Globus pallidus (tissue), 1 donor: ENCODE measurements at regions not wholly inside any gene's neighbourhood (a gene's known extent, or its start where the extent isn't known, plus 50 kb on each side); places are given as distances from the start of the nearest gene placed in this dataset.

Experiments
- DNase-seq: peaks from one replicate; pipeline ENCODE4 v3.0.0-alpha.2; 2015; ENCODE audit warnings: low spot score

DNA sequence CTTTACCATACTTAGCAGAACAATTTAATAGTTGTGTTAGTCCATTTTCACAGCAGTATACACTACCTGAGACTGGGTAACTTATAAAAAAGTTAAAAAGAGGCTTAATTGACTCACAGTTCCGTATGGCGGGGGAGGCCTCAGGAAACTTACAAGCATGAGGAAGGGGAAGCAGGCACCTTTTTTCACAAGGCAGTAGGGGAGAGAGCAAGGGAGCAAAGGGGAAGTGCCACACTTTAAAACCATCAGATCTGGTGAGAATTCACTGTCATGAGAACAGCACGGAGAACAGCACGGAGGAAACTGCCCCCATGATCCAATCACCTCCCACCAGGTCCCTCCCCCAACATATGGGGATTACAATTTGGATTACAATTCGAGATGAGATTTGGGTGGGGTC lies 269.9 kb downstream of the MTRR start:
- no peak for DNase-seq

- DNase-seq, result no peak
Measured at GRCh38 chr5:8150791-8151190, 281.8 kb downstream of the MTRR start.

DNA sequence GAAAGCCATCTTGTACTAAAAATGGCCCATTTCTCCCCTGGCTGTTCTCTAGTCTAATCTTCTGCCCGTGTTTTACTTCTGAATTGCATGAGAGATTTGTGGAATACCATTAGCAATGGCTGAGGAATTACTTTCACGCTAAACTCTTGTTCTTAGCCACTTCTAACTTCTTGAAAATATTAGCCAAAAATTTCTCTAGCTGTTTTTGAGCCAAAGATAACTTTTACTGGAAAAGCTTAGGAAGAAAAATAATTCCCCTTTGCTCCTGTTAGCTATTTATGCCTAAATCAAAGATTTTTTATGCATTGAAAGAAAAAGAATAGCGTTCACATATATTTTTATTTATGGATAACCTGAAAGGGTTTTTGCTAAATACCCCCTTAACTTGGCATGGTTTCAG lies 287.8 kb downstream of the MTRR start:
- DNase-seq, result no peak

DNA sequence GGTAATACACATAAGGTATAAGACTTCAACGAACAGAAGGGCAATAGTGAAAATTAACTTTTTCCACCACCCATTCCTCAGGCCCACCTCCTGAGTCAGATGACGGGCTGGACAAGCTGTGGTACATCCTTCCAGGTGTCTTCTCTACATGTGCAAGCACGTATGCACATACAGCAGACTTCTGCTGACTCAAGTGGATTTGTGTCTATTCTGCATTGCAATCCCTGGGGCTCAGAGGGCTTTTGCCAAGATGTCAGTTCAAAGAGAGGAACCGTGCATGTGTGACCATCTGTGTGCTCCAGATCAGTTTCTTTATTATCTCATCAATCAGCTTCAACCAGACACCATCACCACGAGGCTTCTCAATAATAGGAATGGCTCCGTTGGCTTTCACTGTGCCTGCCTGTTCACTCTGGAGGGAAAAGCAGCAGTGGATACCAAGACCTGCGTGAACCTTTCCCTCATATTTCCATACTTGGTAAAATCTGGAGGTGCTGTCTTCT lies 288.4 kb downstream of the MTRR start:
- no peak for DNase-seq

DNA sequence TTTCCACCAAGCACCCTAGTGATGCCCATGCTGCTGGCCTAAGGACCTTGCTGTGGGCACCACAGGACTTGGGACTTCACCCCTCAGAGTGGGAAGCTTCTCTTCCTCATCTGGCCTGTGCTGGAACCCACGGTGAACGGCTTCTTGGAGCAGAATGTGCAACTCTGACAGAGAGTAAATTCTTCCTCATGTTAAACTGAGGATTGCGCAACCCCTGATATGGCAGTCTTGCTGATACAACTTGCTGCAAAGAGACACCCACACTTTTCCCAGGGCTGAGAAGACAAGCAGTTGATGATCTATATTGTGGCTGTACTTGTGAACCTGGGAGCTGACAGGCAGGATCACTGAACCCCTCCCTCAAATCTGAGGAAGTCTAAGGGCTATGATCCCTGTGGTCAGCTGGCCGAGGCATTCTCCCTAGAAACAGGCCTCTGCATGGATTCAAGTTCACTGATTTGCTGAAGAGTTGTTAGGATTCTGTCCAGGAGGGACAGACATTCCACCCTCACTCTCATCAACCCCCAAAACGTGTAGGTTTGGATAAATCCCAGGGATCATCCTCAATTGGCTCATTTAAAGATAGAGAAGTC lies 307.2 kb downstream of the MTRR start:
- no peak for DNase-seq

DNA sequence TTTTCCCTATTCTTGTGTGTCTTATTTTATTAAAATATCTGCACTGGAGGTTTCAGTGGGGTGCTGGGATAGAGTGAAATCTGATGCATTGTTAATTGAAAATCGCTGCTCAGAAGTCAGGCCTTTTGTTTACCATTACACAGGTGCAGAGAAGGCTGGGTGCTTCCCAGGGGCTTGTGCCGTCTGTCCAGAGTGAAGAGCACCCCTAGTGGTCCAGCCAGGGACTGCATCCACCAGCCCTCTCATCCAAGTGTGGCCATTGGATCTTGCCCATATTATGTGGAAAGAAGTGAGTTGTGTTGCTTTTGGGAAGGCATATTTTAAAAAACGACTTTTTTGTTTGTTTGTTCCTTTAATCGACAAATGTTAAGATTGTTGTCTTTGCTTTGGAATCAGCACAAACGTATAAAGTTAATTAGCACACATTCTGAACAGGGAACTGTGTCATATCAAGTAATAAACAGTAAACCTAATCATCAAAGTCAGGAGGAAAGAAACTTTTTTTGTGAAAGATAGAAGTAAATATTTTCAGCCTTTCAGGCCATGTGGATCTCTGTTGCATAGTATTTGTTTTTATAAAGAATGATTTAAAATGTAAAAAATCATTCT lies 315.6 kb downstream of the MTRR start:
- peak; percentile 15 for DNase-seq

GRCh38 chr5:8185852-8186251 lies 316.9 kb downstream of the MTRR start:
- no peak for DNase-seq

DNA sequence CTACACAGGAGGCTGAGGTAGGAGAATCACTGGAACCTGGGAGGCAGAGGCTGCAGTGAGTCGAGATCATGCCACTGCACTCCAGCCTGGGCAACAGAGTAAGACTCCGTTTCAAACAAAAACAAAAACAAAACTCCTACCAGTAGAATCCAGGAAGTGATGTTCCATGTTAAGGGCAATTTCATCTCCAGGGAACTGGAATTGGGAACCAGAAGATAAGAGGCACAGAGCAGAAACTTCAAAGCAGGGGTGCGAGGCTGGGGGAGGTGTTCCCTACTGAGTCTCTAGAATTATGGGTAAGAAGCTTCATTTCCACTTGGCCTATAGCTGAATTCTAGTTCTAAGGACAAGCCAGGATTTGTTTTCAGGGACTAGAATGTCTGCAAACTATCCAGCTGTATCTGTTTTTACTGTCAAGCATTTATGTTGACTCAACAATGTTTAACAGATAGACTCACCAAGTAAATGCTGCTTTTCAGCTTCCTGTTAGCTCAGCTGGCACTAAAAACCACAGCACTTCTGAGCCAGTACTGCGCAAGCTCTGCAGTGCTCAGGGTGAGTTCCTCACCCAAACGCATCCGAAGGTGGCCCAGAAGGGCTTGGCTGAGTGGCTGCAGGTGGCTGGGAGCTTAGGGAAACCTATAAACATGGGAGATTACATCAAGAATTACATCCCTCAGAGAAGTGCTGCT lies 320.1 kb downstream of the MTRR start:
- DNase-seq, result no peak

DNA sequence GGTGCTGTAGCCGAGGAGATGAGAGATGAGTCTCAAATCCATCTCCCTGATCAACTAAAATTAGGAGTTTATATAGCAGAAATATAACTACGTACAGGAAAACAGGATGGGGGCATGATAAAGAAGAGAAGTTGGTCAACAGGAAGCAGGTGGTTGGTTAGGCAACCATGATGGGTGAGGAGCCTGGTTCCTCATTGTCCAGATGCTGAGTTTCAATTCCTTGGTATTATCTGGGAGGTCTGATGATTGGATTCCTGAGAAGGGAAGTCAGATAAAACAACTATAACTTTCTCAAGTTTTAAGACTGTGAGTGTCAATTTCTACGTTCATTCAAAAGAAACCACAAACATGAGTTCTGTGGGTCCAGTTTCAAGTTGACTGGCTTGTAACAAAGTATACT lies 323.9 kb downstream of the MTRR start:
- DNase-seq, result no peak

DNA sequence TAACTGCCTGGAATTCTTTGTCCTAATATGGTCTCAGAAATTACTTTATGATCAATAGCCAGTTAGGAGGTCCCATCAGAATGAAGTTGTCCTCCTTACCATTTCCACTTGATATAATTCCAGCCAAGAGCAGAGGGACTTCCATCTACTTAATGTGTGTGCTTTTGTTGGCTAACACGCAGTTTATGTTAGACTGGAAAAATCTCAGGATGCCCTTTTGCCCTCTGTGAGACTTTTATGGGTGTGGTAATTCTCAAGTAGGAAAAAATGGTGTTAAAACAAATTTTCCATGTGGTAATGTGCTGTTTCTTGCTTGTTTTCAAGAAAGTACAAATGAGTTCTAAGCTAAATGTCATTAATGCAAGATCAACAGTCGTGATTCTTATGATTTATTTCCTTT lies 327.1 kb downstream of the MTRR start:
- DNase-seq, result no peak

DNA sequence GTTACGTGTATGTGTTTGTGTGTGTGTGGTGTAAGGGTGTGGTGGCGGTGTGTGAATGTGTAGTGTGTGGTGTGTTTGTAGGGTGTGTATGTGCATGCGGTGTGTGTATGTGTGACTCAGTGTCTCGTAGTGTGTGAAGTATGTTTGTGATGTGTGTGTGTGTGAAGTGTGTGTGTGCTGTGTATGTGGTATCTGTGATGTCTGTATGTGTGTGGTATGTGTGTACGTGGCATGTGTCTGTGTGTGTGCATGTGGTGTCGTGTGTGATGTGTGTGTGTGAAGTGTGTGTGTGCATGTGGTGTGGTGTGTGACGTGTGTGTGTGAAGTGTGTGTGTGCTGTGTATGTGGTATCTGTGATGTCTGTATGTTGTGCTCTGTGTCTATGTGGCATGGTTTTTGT lies 339.4 kb downstream of the MTRR start:
- DNase-seq, result no peak

- no peak for DNase-seq
Measured at GRCh38 chr5:8209500-8209899, 340.6 kb downstream of the MTRR start.

DNA sequence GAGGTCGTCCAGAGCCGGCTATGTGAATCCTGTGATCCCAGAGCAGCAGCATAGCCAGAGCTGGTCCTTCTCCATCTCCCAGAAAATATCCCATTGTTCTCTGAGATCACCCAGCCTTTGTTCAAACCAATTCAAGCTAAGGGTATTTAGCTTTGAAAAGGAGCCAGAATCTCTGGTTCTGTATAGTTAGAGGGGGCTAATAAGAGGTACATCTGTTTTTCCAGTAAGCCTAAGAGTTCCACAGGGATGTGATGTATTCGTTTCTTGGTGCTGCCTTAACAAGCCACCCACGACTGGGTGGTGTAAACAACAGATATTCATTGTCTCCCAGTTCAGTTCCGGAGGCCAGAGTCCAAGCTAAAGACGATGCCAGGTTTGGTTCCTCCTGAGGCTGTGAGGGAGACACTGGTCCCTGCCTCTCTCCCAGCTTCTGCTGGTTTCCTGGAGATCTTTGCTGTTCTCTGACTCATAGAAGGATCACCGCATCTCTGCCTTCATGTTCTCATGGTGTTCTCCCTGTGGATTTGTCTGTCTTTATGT lies 344.8 kb downstream of the MTRR start:
- peak; percentile 67 for DNase-seq

DNA sequence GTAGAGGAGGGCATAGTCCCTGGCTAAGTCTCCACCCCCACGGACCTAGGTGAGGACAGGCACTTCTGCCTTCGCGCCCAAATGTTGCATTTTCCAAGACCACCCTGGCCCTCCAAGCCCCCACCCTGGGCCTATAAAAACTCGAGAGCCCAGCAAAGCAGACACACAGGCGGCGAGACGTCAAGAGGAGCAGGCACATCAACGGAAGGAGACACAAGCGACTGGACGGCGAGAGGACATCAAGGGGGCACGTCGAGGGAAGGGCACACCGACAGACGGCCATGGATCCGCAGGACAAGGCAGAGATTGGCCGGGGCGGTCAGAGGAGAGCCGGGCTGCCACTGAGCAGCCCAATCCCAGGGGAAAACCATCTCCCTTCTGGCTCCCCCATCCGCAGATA lies 348.0 kb downstream of the MTRR start:
- no peak for DNase-seq

- DNase-seq, result no peak
Measured at GRCh38 chr5:8226148-8226547, 357.2 kb downstream of the MTRR start.

GRCh38 chr5:8227112-8227511 lies 358.2 kb downstream of the MTRR start:
- DNase-seq, result no peak

DNA sequence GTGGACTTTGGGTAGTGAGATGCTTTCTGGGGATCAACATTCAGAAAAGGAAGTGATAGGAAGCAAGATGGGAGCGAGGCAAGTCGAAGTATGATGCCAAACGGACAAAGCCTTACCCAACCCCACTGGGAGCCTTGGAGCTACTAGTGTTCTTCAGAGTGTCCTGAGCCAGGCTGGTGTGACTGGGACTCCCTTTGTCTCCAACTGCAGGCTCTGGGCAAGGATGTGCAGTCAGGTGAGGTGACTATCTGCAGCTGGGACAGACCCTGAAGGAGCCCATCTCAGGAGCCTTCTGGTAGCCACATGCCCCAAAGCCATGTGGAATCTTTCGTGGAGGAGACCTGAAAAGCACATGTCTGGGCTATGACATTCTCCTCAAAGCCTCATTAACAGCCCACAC lies 360.6 kb downstream of the MTRR start:
- DNase-seq, result no peak

GRCh38 chr5:8230868-8231267 lies 361.9 kb downstream of the MTRR start:
- no peak for DNase-seq

DNA sequence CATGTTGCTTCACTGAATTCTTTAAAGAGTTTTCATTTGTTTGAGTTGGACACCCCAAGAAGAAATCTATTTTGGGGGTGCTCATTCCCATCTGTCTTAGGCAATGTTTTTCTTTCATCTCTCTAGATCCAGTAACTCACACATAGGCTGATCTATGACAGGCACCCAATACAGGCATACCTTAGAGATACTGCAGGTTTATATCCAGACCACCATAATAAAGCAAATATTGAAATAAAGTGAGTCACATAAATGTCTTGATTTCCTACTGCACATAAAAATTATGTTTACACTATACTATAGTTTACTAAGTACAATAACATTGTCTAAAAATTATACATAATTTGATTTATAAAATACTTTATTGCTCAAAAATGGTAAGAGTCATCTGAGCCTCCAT lies 364.5 kb downstream of the MTRR start:
- DNase-seq, result no peak

GRCh38 chr5:8234179-8234770 lies 365.3 kb downstream of the MTRR start:
- no peak for DNase-seq

- no peak for DNase-seq
Measured at GRCh38 chr5:8238080-8238479, 369.1 kb downstream of the MTRR start.

DNA sequence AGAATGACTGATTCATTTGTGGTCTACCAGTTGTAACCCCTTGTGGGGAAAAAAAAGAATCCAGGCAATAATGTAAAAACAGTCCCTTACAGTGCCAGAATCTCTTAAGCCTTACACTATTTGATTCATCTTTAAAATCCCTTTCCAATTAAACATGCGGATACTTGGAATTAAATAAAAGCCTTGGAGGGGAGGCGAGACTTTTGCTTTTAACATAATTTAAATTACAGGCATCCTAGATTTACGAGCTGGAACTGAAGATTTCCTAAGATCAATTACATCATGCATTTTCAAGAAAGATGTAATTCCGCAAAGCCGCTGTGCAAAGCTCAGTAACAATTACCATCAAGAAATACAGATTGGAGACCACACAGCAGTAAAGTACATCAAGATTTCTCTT lies 370.2 kb downstream of the MTRR start:
- DNase-seq, result no peak

GRCh38 chr5:8239646-8240045 lies 370.7 kb downstream of the MTRR start:
- DNase-seq, result no peak
